GM19372 (cell line): ENCODE measurements at regions not wholly inside any gene's neighbourhood (a gene's known extent, or its start where the extent isn't known, plus 50 kb on each side); places are given as distances from the start of the nearest gene placed in this dataset.
A peak's percentile ranks its signal among the peaks of the same experiment; 100 is the strongest.

ENCODE experiments used
- ATAC-seq: cut with Tn5 transposase; IDR thresholded peaks from one replicate; pipeline ENCODE4 v1.9.1; 2021; ENCODE audit warnings: mild to moderate bottlenecking, low read depth, moderate library complexity; ENCODE audit not compliant: unreplicated experiment

DNA sequence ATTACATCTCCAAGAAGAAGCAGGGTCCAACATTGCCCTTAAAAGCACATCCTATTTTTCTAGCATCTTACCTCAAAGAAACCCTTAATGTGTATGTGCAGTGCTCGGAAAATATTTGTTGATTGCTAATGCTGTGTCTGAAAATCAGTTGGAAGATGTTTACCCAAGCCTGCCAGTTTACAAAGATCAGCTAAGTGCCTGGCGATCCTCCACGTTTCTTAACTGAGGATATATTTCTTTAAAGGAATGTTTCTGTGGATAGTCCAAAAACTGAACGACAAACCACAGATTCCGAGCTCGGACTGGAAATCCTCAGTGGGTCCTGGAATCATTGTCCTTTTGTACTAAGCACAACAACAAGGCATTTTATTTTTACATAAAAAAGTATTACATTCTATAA is 595.7 kb upstream of the ARID1B start:
- no peak for ATAC-seq

DNA sequence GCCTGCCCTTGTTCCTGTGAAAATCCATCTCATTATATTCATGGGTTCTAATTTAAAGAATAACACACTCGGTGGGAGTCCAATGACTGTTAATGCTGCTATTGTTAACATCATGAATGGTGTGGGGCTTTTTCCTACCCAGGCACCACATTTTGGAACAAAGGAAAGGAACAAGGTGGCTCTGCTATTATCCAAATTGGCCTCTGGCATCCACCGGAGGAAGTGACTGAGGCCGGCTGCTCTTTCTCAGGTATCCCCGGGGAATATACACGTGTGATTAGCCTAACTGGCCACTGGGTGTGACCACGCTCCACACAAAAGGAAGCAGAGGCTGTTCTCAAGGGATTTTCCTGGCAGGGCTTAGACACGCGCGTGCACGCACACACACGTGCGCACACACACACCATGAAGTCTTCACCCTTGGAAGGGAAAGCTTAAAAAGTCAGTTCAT is 601.2 kb upstream of the ARID1B start:
- no peak for ATAC-seq

DNA sequence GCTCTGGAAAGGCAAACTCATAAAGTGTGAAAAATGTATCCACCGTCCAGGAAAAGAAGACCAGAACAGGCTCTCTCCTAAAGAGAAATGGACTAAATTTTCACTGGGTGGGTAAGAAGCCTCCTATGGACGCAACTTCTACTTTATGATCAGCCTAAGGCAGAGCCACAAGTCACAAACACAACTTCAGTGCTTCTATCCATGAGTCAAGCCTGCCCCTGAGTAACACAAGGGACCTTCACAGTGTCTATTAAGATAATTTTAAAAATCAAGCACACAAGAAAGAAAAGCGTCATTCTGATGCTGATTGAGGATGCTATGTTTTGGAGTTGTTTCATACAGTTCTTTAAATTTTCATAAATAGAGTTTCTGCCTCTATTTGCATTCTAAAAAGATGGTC is 601.7 kb upstream of the ARID1B start:
- no peak for ATAC-seq

DNA sequence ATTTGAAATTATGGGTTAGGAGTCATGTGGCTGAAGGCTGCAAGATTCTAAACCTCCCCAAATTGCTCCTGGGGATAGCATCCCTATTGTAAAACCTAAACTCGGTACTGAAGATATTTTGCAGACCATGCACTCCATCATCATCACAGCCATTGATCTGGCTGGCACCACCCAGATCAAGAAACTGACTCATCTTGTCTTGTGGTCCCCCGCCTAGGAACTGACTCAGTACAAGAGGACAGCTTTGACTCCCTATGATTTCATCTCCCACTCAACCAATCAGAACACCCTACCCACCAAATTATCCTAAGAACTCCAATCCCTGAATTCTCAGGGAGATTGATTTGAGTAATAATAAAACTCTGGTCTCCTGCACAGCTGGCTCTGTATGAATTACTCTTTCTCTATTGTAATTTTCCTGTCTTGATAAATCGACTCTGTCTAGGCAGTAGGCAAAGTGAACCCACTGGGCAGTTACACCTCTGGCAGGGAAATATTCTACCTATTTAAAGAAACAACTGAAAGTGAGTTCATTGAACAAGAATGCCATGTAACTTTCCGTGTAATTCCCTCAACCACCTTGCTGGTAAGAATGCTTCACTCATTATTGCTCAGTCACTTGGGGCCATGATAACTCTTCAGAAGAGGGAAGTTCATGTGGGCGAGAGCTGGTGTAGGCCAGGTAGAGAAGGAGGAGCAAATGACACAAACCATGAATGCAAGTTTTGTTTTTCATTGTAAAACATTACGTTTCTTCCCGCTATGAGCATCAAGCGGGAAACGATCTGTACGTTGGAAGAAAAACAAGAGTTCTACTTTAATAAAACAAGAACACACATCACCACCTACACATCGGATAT is 602.9 kb upstream of the ARID1B start:
- ATAC-seq, result no peak

DNA sequence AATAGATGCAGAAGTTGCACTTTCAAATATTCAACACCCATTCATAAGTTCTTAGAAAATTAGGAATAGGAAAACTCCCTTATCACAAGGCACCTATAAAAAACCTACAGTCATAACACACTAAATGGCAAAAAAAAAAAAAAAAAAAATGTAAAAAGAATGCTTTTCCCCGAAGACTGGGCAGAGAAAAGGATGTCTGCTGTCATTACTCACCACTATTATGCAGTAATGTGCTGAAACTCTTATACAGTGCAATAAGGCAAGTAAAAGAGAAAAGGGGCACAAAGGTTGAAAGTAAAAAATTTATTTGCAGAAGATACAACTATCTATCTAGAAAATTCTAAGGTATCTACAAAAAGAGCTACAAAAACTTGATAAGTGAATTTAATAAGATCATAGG is 607.8 kb upstream of the ARID1B start:
- ATAC-seq, result no peak

DNA sequence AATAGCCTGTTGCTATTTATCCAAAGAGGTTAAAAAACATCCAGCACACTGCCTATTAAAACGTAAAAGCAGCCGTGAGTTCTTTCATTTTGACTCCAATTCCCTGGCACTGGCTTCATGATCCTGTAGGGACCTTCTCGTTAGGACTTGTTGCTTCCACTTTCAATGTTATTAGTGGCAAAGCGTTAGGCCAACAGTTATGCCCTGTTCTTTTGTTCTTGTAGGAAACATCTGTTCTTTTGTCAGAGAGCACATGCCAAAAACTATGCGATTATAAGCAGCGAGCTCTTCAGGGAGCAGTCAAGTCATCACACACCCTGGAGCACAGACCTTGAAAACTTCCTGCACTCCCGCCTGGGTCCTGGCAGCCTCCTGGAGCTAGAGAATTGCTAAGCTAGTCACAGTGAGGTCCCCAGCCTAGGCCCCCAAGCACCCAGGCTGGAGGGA is 609.5 kb upstream of the ARID1B start:
- ATAC-seq, result no peak

DNA sequence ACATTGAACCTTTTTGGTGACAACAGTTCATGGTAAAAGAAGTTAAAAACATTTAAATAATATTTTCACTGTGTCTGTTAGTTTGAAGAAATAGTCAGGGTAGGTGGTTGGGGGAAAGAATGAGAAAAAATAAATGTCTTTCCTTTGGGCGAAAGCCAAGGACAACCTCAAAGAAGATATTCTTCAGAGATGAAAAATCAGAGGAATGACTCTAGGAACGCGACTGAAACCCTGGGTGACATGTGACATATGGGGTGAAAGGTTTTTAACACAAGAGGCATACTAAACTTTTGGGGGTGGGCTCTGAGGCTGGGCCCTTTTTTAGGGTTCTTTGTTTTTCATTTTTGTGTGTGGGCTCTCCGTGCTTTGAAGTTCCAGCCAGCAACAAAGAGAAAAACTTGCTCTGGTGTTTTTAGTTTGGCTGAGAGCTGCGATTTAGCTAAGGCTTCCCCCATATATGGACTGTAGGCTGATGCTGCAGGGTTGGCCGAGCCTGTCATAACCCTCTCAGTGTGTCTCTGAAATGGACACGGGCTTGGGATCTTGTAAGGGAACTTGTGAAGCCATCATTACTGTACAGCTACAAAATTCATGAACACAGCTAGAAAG is 610.1 kb upstream of the ARID1B start:
- ATAC-seq, result no peak

DNA sequence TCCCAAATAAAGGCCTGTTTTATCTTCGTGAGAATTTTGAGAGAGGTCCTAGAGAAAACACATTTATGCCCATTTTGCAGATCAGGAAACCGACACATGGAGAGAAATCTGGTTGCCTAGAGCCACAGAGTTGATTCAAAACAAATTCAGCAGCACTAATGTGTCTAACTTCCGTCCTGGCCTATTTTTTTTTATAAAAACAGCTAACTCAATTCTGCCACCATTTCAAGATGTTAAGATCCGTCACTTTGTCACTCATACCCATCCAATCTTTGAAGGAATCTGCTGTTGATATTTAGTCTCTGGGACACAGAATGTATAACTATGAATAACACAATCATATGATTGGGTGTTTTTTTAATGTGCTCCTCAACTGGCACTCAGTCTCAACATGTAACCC is 611.1 kb upstream of the ARID1B start:
- ATAC-seq, result no peak

DNA sequence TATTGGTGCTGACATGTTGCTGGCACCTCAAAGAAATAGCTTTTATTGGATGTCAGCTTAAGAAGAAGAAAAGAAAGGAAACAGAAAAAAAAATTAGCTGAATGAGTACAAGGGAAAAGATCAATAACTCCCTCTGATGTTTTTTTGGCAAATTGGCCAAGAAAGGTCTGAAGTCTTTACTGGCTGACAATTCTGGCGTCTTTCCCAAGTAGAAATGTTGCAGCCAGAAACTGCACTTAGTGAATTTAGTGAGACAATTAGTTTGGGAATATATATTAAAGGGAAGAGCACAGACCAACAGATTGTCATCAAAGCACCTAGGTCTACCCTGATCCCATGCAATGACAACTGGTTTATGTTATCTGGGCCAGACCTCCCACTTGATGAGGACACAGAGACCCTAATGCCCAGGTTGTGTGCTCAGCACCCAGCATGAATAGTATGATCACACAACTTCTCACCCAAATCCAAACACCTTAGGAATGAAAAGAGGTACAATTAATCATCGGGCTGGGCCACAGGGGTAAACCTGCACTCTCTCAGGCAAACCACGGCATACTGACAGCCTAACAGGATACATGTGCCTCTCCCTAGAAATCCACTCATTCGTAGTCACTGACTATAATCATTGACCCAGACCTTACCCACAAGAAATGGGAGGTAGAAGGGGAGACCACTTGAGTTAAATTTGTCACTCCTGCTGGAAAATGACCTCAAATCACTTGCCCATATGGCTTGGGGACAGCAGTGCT is 612.3 kb upstream of the ARID1B start:
- ATAC-seq, result no peak

DNA sequence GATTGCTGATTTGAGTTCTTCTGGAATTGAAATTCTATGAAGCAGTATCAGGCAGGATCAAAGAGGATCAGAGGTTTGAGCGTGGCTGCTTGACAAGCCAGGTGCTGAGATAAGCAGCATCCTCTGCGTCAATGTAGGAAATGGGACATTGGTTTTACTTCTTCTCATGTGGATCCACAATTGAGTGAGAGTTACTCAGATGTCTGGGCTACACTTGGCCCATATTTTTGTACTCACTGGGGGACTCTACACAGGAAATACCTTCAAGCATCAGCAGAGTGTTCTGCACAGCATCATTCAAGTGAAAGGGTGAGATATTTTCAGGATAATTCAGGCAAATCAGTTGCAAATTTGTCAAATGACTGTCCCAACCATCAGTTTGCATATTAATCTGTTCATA is 613.9 kb upstream of the ARID1B start:
- ATAC-seq, result no peak

DNA sequence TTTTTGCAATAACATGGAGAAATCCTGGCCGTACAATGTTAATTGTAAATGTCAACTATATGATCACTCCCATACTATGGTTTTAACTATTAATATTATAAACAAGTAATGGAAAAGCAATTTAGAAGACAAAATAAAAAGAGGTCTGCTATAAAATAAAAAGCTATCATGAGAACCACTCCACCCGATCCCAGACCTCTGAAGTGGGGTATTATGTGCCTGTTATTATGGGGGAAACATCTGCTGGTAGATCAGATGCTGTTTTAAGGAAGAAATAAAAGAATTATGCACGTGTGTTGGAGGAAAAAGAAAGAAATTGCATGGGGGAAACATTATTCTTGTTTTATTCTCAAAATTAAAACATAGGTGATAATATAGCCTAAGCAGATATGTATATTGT is 615.7 kb upstream of the ARID1B start:
- no peak for ATAC-seq

DNA sequence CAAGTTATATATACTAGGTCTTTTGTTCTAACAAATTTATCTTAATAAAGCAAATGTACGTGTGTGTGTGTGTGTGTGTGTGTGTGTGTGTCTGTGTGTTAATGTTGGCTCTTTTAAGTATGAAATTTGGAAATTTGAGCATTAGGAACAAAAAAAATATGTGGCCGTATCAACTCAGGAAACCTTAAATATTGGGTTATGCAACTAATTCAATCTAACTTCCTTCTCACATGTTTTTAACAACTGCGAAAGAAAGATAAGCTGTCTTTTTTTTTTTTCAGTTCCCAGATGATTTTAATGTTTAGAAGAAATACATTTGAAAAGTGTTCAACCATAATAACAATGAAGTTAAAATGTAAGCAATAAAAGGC is 616.4 kb upstream of the ARID1B start:
- ATAC-seq, result no peak

DNA sequence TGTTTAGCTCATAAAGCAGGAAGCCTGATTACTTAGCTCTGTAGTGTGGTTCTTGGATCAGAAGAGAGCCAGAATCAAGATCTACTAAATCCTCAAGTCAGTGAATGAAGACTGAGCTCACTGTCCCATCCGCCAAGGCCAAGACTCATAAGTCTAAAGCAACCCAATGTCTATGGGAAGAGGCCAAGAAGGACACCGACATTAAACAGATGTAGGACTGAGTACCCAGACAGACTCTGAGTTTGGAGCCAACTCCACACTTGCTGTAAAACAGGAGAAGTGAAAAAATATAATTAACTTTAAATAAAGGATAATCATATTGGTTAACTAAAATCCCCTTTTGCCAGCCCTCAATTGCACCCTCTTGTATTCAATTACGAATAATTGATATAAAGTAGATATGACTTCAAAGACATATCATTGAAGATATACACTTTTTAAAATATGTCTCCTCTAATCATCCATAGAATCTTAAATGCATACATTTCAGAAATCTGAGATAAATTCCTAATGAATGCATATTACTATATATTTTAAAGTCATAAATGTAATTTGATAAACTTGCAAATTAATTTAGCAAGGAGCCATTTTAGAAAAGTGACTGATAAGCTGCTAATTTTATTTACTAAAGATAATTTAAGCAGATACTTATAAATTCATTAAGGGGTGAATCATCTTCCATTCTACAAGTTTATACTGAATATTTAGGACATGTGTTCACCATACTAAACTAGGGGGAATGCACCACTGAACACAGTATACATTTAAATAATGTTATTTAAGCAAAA is 617.0 kb upstream of the ARID1B start:
- no peak for ATAC-seq

DNA sequence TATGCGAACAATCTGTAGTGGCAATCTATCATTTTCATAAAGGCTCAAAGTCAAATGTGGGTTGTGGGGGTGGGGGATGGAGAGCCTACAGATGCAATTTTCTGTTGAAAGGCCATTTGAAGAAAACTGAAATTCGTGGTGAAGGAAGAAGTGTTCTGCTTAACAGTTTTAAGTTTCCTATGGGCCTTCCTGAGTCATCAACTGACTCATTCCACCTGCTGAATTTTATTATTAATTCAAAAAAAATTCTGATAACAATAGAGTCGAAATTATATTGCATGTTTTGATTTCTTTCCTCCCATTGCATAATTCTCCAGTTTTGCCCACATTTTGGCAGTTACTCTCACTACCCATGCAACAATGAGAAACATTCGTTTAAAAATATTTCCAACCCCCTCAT is 622.3 kb upstream of the ARID1B start:
- no peak for ATAC-seq

DNA sequence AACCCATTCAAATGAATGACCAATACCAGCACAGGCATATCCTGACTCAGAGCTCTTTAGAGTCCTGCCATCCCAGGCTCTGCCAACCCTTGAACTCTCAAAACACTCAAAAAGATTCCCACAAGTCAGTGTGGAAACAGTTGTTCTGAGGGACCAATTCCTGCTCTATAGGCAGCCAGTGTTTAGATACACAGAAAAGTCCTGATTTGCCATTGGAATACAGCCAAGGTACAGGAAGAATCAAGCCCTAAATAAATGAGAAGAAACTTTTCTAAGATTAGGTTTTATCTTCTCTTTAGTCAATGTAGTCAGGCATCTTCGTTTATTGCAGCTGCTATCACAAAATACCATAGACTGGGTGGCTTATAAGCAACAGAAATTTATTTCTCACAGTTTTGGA is 626.8 kb upstream of the ARID1B start:
- no peak for ATAC-seq

DNA sequence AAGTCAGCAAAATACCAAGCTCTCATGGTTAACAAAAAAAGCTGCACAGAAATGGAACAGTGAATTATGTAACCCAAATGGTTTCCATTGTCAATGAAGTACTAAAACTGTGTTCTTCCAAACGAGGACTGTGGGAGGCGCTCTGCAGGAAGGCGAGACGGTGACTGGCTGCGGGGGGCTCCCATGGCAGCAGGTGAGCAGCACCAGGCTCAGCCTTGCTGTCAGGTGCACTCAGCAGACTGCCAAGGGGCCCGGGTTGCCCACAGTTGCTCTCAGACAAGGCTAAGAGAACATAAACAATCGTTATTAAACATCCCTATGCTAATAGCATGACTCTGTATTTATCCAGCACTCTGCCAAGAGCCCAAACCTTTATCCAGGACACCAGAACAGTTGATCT is 630.3 kb upstream of the ARID1B start:
- no peak for ATAC-seq

DNA sequence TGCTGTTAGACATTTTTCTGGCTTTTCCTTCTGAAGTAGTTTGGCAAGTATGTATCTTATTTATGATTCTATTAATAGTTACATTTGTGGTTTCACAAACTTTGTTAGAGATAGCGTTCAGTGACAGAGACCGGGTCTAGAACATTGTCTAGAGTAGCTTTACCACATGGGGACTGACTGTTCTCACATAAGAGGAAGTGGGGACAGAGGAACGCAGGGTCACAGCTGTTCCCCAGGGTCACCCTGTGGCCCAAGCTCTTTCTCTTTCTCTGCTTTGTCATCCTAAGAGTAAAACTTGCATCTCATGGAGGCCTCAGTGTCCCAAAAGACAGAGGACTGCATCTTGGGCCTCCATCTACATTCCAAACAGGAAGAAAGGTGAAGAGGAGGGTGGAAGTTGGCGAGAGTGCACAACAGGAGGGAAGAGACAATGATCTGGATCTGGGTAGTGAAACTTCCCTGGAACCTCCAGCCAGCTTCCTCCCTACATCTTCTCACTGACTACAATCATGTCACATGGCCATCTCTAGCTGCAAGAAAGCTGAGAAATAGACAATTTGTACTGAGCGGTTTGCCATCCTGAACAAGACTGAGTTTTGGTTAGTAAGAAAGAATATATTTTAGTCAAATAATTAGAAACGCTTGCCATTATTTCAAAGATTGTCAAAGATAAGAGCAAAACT is 645.8 kb upstream of the ARID1B start:
- ATAC-seq, result peak; percentile 96

DNA sequence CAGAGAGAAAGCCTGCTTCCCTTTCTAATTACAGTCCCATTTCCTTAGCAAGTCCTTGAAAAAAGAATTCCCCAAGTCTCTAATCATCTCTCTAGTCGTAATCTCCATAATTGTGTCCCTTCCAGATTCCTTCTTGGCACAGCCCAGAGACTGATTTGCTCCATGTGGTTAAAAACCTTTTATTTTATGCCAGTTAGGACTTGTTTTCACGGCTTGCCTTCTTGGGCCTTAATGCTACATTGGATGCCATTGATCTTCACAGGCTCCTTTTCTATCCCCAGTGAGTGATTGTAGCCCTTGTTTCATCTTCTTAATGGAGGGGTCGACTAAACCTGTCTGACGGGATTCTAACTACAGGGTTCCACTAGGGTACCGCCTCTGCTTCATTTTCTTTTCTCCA is 650.6 kb upstream of the ARID1B start:
- no peak for ATAC-seq

DNA sequence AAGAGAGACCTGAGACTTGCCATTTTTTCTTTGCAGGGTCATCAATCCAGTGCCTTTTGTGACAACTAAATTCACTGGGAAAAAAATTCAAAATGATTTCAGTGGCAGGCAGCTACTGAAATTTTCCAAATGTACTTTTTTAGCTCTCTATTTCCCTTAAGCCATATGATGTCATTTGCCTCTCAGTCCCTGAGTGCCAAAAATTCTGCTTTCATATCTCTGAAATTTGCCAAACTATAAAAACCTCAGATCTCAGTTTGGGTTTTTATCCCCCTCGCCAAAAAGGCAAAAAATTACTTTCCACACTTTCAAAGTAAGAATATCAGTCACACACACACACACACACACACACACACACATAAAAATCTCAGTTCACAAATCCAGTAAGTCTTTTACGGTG is 651.3 kb upstream of the ARID1B start:
- ATAC-seq, result no peak

DNA sequence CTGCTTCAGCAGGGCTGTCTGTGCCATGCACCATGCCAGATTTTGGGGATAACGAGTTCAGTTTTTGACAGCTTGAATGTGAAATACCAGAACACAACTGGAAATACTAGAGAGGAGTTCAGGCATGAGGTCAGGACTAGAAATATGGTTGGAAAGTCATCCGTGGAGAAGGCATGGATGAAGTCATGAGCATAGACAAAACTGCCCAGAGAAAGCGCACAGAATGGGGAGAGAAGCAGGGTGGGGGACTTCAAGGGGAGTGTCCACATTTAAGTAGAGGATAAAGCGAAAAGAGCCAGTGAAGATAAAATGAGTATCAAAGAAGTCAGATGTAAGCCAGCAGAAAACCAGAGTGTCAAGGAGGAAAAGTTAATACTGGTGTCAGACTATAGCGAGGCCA is 653.4 kb upstream of the ARID1B start:
- ATAC-seq, result no peak
